ENCODE measurements at regions not wholly inside any gene's neighbourhood (a gene's known extent, or its start where the extent isn't known, plus 50 kb on each side); places are given as distances from the start of the nearest gene placed in this dataset.
"Not testable (repeated sequence)": the region's sequence is repeated elsewhere in the genome, so short reads cannot be mapped to it uniquely, and the experiment has no call there.

GRCh38 chr10:3955493-3955892, 170.5 kb upstream of the KLF6 start:
- DNase-seq (ENCODE audit: low read depth), result no peak

GRCh38 chr10:3954615-3955014, 169.6 kb upstream of the KLF6 start:
- H3K4me3 ChIP-seq (ENCODE audit: low read depth, low read length), result no peak overlapping the region
- no peak for DNase-seq (ENCODE audit: low read depth)

More at GRCh38 chr10:3955493-3955892, 170.5 kb upstream of the KLF6 start:
- no peak for TF ChIP-seq CTCF (IDR thresholded peaks at IDR 0.05; ENCODE audit: low read depth, low read length, missing control alignments)
- H3K4me3 ChIP-seq (ENCODE audit: low read depth, low read length), result no peak overlapping the region

GRCh38 chr10:3954007-3954406, 169.0 kb upstream of the KLF6 start:
- DNase-seq (ENCODE audit: low read depth); H3K4me3 ChIP-seq (ENCODE audit: low read depth, low read length): not testable (repeated sequence)

More at GRCh38 chr10:3954615-3955014, 169.6 kb upstream of the KLF6 start:
- TF ChIP-seq CTCF (IDR thresholded peaks at IDR 0.05; ENCODE audit: low read depth, low read length, missing control alignments), result no peak

GRCh38 chr10:3951993-3952392, 167.0 kb upstream of the KLF6 start:
- TF ChIP-seq CTCF (IDR thresholded peaks at IDR 0.05; ENCODE audit: low read depth, low read length, missing control alignments), result no peak
- no peak overlapping the region for H3K4me3 ChIP-seq (ENCODE audit: low read depth, low read length)
- no peak for DNase-seq (ENCODE audit: low read depth)

- DNase-seq (ENCODE audit: low read depth), result no peak
- H3K4me3 ChIP-seq (ENCODE audit: low read depth, low read length), result no peak overlapping the region
- no peak for TF ChIP-seq CTCF (IDR thresholded peaks at IDR 0.05; ENCODE audit: low read depth, low read length, missing control alignments)
Measured at GRCh38 chr10:3950676-3951275, 165.8 kb upstream of the KLF6 start.

- TF ChIP-seq CTCF (IDR thresholded peaks at IDR 0.05; ENCODE audit: low read depth, low read length, missing control alignments), result no peak
- H3K4me3 ChIP-seq (ENCODE audit: low read depth, low read length), result no peak overlapping the region
- no peak for DNase-seq (ENCODE audit: low read depth)
Measured at GRCh38 chr10:3949711-3950110, 164.7 kb upstream of the KLF6 start.

GRCh38 chr10:3948843-3949242, 163.8 kb upstream of the KLF6 start:
- no peak overlapping the region for H3K4me3 ChIP-seq (ENCODE audit: low read depth, low read length)
- TF ChIP-seq CTCF (IDR thresholded peaks at IDR 0.05; ENCODE audit: low read depth, low read length, missing control alignments), result no peak
- DNase-seq (ENCODE audit: low read depth), result no peak

Measured in GM12864 (cell line).